K562 (cell line): ENCODE measurements at regions not wholly inside any gene's neighbourhood (a gene's known extent, or its start where the extent isn't known, plus 50 kb on each side); places are given as distances from the start of the nearest gene placed in this dataset.

ENCODE experiments used
- ZBTB40 ChIP-seq, 2 experiments: fragments of 450-650 bp in 1 of 2; sonication (generic) in 1 of 2; formaldehyde crosslinking in 1 of 2; IDR thresholded peaks; 2 replicates each; pipeline versions ENCODE4 v1.7.1 to v1.9.0; 2016 to 2022; ENCODE audit warnings: inconsistent platforms in 1 of 2, mild to moderate bottlenecking in 1 of 2, missing genetic modification reagents in 1 of 2

- TF ChIP-seq ZBTB40 (IDR thresholded peaks at IDR 0.05) (no peak), ZBTB40 (CRISPR knock-in tag; IDR thresholded peaks at IDR 0.05) (no peak)
Observed at GRCh38 chr16:7962091-7962879, 628.0 kb downstream of the TMEM114 start (continued).
